HEK293 (cell line): ENCODE measurements at regions not wholly inside any gene's neighbourhood (a gene's known extent, or its start where the extent isn't known, plus 50 kb on each side); places are given as distances from the start of the nearest gene placed in this dataset.

ENCODE experiments used
- CTCF ChIP-seq: fragments of 450-650 bp; formaldehyde crosslinking; IDR thresholded peaks from 2 replicates; pipeline ENCODE4 v1.5.1; 2016; ENCODE audit warnings: missing biosample characterization, missing genetic modification characterization
- ZNF138 ChIP-seq: fragments of 450-650 bp; formaldehyde crosslinking; IDR thresholded peaks from 2 replicates; pipeline ENCODE4 v1.5.1; 2016; ENCODE audit warnings: missing biosample characterization, missing genetic modification characterization, borderline replicate concordance
- ZNF324 ChIP-seq: fragments of 450-650 bp; formaldehyde crosslinking; IDR thresholded peaks from 2 replicates; pipeline ENCODE4 v1.5.1; 2016; ENCODE audit warnings: missing biosample characterization, missing genetic modification characterization
- ZNF426 ChIP-seq: fragments of 450-650 bp; formaldehyde crosslinking; IDR thresholded peaks from 2 replicates; pipeline ENCODE4 v1.5.1; 2017; ENCODE audit warnings: missing biosample characterization, missing genetic modification characterization, mild to moderate bottlenecking, inconsistent platforms, moderate library complexity
- ZNF747 ChIP-seq: fragments of 450-650 bp; formaldehyde crosslinking; IDR thresholded peaks from 2 replicates; pipeline ENCODE4 v1.5.1; 2016; ENCODE audit warnings: missing biosample characterization, missing genetic modification characterization
- TF ChIP-seq, protein P1 (sequence below): fragments of 450-650 bp; formaldehyde crosslinking; IDR thresholded peaks from 2 replicates; pipeline ENCODE4 v1.5.1; 2016; ENCODE audit warnings: missing biosample characterization, missing genetic modification characterization

GRCh38 chr1:87834151-87834550 lies 505.5 kb downstream of the LMO4 start:
- TF ChIP-seq ZNF426 (no peak), ZNF138 (tag by site-specific recombination) (no peak), CTCF (no peak), ZNF324 (no peak), ZNF747 (no peak)
- TF ChIP-seq, protein P1, sequence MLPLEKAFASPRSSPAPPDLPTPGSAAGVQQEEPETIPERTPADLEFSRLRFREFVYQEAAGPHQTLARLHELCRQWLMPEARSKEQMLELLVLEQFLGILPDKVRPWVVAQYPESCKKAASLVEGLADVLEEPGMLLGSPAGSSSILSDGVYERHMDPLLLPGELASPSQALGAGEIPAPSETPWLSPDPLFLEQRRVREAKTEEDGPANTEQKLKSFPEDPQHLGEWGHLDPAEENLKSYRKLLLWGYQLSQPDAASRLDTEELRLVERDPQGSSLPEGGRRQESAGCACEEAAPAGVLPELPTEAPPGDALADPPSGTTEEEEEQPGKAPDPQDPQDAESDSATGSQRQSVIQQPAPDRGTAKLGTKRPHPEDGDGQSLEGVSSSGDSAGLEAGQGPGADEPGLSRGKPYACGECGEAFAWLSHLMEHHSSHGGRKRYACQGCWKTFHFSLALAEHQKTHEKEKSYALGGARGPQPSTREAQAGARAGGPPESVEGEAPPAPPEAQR: no peak
